ENCODE measurements at regions not wholly inside any gene's neighbourhood (a gene's known extent, or its start where the extent isn't known, plus 50 kb on each side); places are given as distances from the start of the nearest gene placed in this dataset.

- TF ChIP-seq CTCF (IDR thresholded peaks at IDR 0.05) (no peak), POLR2A (IDR thresholded peaks at IDR 0.05) (no peak)
Observed at GRCh38 chr10:124226271-124227054, 133.1 kb upstream of the CHST15 start.

Data from Peyer's patch (tissue), 4 donors.